HEK293T (cell line): ENCODE measurements at regions not wholly inside any gene's neighbourhood (a gene's known extent, or its start where the extent isn't known, plus 50 kb on each side); places are given as distances from the start of the nearest gene placed in this dataset.

ENCODE experiments used
- ARNT ChIP-seq: fragments of 450-650 bp; IDR thresholded peaks from 2 replicates; pipeline ENCODE4 v1.6.1; 2017; ENCODE audit warnings: mild to moderate bottlenecking
- FOXM1 ChIP-seq: fragments of 450-650 bp; IDR thresholded peaks from 2 replicates; pipeline ENCODE4 v1.6.1; 2017; ENCODE audit warnings: mild to moderate bottlenecking, borderline replicate concordance
- PKNOX1 ChIP-seq: fragments of 450-650 bp; IDR thresholded peaks from 2 replicates; pipeline ENCODE4 v1.6.1; 2016

- TF ChIP-seq PKNOX1 (no peak), FOXM1 (no peak), ARNT (no peak)
Measured at GRCh38 chr2:146869328-146869727, 975.5 kb upstream of the ACVR2A start.
